Cerebellar nuclear complex (tissue), 1 donor: ENCODE measurements at regions not wholly inside any gene's neighbourhood (a gene's known extent, or its start where the extent isn't known, plus 50 kb on each side); places are given as distances from the start of the nearest gene placed in this dataset.

ENCODE experiments used
- DNase-seq, 2 experiments: peaks; one replicate each; lab custom pipeline; 2025; lab: John Stamatoyannopoulos, UW

GRCh38 chr2:15701341-15701907 is 109.8 kb downstream of the DDX1 start:
- DNase-seq: no peak

DNA sequence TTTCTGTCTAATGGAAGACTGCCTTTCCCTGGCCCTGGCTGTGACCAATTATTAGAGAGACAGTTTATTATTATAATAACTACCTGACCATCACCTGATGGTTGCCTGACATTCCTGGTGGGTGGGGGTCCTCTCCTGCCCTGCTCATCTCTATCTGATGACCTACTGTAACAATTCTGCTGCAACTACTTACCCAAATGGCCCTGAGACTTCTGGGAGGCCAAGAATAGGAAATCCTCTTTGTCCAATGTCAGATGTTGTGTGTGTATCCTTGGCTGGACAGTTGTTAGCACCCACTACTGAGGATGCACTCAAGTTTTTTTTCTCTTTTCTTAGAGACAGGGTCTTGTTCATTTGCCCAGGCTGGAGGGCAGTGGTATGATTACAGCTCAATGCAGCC is 110.3 kb downstream of the DDX1 start:
- no peak for DNase-seq

- no peak for DNase-seq
Measured at GRCh38 chr2:15702452-15702851, 110.8 kb downstream of the DDX1 start.

GRCh38 chr2:15703365-15703869 is 111.7 kb downstream of the DDX1 start:
- no peak for DNase-seq

- DNase-seq: no peak
Measured at GRCh38 chr2:15704086-15704787, 112.6 kb downstream of the DDX1 start.

DNA sequence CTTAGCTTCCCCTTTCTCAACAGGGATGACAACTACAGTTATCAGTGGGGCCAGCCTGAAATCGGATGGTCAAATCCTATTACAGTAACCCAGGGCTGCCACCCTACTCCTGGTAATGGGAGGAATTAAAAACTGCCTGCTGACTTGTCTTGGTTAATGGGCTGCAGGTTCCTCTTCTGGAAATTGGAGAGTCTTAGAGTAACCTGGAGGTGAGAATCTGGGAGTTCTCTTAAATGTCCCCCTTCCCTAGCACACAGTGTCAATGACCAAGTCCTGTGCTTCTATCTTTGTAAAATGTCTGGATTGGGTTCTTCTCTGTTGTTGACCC is 113.1 kb downstream of the DDX1 start:
- no peak for DNase-seq

GRCh38 chr2:15705310-15705709 is 113.6 kb downstream of the DDX1 start:
- DNase-seq: no peak

DNA sequence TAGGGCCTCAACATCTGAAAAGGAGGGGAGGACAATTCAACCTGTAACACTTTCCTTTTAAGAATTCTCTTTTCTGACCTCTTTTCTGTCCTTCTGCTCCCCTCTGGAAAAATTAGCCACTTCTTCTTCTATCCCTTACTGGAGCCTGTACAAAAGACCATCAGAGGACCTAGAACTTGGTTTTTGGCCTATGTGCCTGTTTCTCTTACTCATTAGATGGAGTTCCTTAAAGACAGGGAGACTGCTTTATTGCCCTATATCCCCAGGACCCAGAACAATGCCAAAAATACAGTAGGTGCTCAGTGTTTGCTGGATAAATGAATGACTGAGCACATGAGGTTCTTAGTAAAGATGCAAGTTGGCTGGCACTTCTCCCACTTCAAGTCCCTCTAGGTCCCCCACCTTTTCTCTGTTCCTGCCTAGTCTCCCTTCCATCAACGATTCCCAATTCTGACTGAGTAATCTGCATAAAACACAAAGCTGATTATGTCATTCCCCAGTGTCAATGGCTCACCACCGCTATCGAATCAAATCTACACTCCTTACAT is 114.2 kb downstream of the DDX1 start:
- DNase-seq: no peak

- no peak for DNase-seq
Measured at GRCh38 chr2:15706424-15706823, 114.8 kb downstream of the DDX1 start.

- no peak for DNase-seq
Measured at GRCh38 chr2:15706986-15707632, 115.4 kb downstream of the DDX1 start.

- no peak for DNase-seq
Measured at GRCh38 chr2:15708161-15708560, 116.5 kb downstream of the DDX1 start.

- DNase-seq: no peak
Measured at GRCh38 chr2:15708865-15709820, 117.5 kb downstream of the DDX1 start.

- no peak for DNase-seq
Measured at GRCh38 chr2:15711126-15711860, 119.6 kb downstream of the DDX1 start.

DNA sequence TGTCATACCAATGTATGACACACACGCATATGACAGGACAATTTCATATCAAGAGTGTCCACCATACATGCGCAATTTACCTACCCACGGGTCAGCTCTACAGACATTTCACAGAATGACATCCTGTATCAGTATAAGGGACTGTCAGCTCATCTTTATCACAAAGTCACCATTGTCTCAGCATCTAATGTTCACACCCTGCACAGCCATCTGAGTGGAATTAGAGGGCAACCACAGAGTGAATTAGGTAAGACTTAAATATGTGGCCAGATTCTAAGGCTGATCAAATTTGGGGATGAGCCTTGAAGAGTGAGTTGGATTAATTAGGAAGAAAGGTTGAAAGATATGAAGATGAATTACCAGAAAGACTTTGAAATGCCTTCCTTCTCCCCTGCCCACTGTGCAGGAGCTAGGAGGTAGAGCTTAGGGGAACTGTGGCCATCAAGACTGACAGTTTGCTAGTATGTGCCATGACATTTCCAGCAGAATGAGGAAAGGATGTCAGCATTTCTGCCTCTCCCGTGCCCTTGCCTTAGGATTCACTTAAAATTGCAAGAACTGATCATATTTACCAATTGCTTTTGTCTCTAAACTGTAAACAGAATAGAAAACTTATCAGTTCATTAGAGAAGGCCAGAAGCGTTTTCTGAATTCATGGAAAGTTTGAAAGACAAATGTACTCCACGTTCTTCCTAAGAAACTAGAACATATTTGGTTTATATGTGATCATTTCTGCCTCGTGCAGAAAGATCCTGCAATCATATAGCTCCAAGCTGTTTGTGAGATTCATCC is 121.1 kb downstream of the DDX1 start:
- no peak for DNase-seq

- no peak for DNase-seq
Measured at GRCh38 chr2:15713475-15713874, 121.8 kb downstream of the DDX1 start.

- DNase-seq: no peak
Measured at GRCh38 chr2:15714002-15714401, 122.3 kb downstream of the DDX1 start.

- DNase-seq: no peak
Measured at GRCh38 chr2:15714609-15715008, 122.9 kb downstream of the DDX1 start.

DNA sequence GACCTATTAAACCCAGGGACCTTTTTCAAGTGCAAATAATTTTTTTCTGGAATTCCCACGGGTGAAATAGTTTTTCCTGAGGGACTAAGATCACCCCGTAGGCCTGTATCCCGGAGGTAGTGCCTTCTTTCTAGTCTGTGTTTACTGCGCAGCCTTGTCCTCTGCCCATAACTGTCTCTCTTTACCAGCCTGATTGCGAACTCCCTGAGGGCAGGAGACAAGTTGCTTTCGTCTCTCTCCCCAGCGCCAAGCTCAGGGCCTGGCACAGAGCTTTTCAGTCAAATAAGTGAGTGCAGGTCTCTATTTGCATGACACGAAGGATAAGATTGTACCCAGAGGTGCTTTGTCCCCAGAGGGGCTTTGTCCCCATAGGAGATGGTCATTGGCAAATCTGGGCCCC is 123.9 kb downstream of the DDX1 start:
- no peak for DNase-seq

DNA sequence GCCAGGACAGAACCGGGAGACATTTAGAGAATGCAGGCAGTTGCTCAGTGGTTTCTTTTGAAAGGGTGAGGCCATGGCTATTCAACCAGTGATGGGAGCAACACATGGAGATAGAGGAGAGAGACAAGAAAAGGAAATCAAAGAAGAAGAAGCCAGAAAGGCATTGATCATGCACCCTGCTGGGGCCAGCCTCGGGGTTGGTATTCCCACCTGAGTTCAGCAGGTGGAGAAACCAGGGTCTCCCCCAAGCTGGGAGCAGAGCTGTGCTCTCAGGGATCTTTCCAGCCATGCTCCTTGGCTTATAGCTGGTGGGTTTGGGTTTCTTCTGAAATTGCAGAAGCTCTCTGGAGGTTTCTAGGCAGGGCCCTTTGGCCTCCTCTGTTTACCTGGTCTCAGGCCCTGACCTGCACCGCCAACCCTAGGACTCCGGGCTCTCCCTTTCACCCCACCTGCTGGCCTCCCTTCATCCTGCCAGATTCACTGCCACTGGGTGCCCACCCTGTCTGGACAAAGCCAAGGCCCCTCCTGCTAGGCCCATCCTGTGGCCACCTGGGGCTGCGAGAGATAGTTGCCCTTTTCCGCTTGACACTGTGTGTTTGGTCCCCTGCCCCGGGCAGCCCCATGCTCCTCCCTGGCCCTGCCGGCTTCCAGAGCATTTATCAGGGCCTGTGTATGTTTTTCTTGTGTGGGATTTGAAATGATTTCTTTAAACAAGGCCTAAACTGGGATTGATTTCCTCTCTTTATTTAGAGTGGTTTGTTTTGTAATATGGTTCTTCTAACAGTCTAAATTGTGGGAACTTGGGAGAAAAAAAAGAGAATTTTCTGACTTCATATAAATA is 126.7 kb downstream of the DDX1 start:
- no peak for DNase-seq

DNA sequence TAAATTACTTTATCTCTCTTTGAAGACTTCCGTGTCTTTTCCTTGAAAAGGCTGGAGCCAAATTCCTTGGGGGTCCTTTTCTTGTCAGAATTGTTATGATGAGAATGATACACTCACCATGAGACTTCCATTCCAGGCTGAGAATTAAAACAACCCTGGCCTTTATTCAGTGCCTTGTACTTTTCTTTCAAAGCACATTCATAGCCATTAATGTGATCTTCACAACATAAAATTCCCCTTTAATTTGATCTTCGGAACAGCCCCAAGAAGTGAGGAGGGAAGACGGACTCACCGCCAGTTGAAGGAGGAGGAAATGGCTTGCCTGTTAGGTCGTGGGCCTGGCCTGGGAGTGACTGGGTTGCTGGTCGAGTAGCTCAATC is 127.3 kb downstream of the DDX1 start:
- DNase-seq: no peak
